HepG2 (cell line): ENCODE measurements at regions not wholly inside any gene's neighbourhood (a gene's known extent, or its start where the extent isn't known, plus 50 kb on each side); places are given as distances from the start of the nearest gene placed in this dataset.
"Not testable (repeated sequence)": the region's sequence is repeated elsewhere in the genome, so short reads cannot be mapped to it uniquely, and the experiment has no call there.

Source experiments
- GTF2F1 ChIP-seq: fragments of 150-350 bp; IDR thresholded peaks from 2 replicates; pipeline ENCODE4 v1.6.1; 2014; ENCODE audit warnings: low read length
- REST ChIP-seq, 2 experiments: IDR thresholded peaks; 2 replicates each; pipeline ENCODE4 v1.6.1; 2011 to 2012; ENCODE audit warnings: low read length in 2 of 2, borderline replicate concordance in 1 of 2, low read depth in 1 of 2, mild to moderate bottlenecking in 1 of 2, moderate library complexity in 1 of 2
- ZC3H4 ChIP-seq: sonication (generic); formaldehyde crosslinking; IDR thresholded peaks from 2 replicates; pipeline ENCODE4 v1.4.0; 2020; ENCODE audit warnings: missing genetic modification reagents, borderline replicate concordance

DNA sequence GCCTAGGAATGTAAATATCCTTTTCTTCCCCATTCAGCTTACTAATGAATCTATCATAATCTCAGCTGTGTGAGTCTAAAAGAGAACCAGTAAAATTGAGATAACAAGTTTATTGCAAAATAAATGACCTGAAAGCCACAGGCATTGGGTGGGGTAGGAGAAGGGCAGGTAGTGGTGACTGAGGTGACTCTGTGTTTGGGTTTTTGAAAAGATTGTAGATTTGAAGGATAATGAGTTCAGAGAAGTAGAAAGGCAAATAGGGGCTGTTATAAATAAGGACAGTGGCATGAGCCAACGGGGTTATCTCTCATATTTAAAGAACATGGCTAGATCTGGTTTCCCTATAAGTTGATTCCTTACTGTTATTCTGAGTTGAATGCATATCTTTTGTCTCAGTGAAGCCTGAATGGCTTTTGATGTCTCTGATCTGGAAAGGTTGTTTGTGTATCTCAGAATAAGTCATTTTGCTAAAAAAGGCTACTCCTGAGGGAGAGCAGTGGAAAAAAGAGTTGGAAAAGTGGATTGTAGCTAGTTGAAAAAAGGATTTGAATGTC lies 92.3 kb upstream of the TPTE start:
- TF ChIP-seq ZC3H4 (CRISPR knock-in tag); GTF2F1; REST (IDR thresholded peaks at IDR 0.05; ENCODE audit: borderline replicate concordance in 1 of 2, low read depth in 1 of 2, low read length in 2 of 2): not testable (repeated sequence)
